Epidermal melanocyte (primary cell): ENCODE measurements at regions not wholly inside any gene's neighbourhood (a gene's known extent, or its start where the extent isn't known, plus 50 kb on each side); places are given as distances from the start of the nearest gene placed in this dataset.

Experiments used
- DNase-seq: peaks from one replicate; pipeline ENCODE4 v3.0.0; 2011; ENCODE audit warnings: low spot score; ENCODE audit not compliant: insufficient read length

DNA sequence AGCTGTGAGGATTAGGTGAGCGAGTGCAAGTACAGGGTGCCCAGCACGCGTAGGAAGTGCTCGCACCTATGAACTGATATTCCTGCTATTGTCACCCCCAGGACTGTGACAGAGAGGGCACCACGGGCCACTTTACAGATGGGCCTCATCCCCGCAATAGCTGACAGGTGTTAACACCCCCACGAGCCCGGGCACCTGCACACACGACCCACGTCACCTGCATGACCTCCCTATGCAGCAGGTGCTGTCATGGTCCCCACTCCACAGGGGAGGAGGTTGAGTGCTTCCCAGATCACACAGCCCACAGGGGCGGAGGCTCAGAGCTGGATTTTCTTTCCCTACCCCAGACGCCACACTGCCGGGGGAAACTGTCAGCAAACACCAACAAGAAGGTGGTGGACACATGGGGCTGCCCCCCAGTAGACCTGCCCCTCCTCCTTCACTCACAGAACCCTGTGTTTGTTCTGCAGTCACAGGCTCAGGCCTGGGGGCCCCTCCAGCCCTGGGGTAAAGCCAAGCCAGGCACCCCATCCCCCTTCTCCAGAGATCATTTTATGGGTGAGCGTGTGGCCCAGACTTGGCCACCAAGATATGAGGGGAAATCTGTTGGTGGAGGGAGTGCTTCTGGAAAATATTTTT is 465.5 kb downstream of the MATN1 start:
- DNase-seq, result no peak

DNA sequence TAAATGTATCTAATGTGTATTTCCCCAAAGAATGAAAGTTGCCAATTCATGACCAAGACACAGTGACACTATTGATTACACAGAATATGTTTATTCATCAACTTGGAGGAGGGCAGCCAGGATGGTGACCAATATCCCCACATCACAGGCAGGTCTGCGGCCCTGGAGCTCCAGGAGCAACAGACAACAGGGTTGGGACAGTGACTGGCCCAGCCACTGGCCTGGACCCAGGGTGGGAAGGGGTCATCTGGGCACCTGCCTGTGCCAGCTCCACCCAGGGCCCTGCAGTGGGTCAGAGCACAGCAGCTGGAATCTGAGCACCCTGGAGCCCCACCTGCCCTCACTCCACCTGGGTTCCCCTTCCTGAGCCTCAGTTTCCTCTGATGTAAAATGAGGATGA is 466.1 kb downstream of the MATN1 start:
- DNase-seq, result no peak

GRCh38 chr1:30256911-30257310 is 466.5 kb downstream of the MATN1 start:
- DNase-seq, result no peak

GRCh38 chr1:30255111-30255724 is 468.2 kb downstream of the MATN1 start:
- DNase-seq, result no peak

- no peak for DNase-seq
These were observed 469.5 kb downstream of the MATN1 start for GRCh38 chr1:30253807-30254440.

GRCh38 chr1:30253361-30253760 is 470.0 kb downstream of the MATN1 start:
- DNase-seq, result no peak

- DNase-seq, result no peak
These were observed 472.2 kb downstream of the MATN1 start for GRCh38 chr1:30250984-30251850.

GRCh38 chr1:30250338-30250983 is 472.9 kb downstream of the MATN1 start:
- DNase-seq, result no peak

- DNase-seq, result no peak
These were observed 473.7 kb downstream of the MATN1 start for GRCh38 chr1:30249446-30250337.

- DNase-seq, result no peak
These were observed 474.6 kb downstream of the MATN1 start for GRCh38 chr1:30248774-30249173.

- DNase-seq, result no peak
These were observed 475.0 kb downstream of the MATN1 start for GRCh38 chr1:30248373-30248772.

DNA sequence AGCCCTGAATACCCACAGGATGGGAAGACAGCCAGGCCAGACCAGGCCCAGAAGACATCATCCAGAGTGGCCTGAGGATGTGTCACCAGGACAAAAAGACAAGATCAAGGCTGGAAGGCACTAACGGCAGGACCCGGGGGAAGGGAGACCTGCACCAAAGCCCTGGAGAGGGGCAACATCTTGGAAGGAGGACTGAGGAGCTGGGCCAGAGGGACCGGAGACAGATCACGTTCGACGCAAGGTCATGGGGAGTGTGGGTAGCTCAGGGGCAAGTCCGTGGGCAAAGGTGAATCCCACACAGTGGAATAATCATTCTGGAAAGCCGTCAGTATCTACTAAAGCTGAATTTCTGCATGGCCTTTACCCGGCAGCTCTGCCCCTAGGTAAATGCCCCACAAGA is 478.6 kb downstream of the MATN1 start:
- no peak for DNase-seq

DNA sequence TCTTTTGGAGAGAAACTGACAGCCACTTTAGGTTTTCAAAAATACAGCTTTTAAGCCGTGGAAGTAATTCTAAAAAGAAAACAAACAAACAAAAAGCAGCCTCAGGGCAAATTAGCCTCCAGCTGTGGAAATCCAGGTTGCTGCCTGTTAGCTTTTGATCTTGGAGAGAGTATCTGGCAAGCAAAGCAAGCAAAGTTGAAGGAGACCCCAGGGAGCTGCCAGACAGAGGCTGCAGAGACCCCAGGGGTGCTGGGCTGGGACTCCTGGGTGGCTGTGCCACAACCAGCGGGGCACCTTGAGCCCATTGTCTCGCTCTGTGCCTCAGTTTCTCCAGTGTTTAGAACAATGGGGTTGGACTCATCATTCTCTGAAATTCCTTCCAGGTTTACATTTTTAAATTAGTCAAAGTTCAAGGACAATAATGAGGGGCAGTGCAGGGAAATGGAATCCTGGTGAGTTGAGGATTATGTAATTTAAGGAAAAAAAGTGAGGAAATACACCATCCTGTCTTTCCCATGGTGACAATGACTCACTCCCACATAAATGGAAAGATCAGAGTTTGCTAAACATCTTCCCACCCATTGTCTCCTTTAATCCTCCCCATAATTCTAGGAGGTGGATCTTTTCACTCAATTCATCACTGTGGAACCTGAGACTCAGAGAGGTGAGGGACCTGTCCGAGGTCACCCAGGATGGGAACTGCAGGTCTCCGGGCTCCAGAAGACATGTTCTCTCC is 480.5 kb downstream of the MATN1 start:
- DNase-seq, result no peak

DNA sequence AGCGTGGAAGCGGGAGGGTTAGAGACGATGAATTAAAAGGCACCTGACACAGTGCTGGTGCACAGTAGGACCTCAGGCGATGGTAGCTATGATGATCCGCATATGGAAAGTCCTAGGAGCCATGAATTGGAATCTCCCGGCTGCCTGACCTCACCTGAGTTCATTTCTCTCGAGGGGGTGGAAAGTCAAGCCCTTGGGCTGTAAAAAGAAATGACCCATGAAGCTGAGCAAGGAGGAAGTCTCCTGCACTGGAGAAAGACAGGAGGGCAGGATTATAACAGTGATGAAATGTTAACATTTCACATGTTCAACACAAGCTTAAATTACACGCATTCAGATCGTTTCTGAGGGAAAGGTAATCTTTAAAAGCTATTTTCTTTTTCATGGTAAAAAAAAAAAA is 481.2 kb downstream of the MATN1 start:
- no peak for DNase-seq

DNA sequence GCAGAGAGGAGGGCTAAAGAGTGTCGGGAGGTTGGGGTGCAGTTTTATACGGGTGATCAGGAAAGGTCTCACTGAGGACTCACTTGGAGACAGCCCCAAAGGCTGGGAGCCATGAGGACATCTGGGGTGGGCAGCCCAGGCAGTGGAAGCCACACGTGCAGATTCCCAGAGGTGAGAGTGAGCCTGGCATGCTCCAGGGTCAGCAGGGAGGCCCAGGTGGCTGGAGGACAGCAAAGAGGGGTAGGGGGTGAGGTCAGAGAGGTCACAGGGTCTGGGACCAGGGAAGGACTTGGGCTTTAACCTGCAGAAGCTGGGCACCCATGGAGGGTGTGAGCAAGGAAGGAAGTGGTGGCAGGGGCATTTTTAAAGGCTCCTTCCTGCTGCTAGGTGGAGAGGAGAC is 481.7 kb downstream of the MATN1 start:
- no peak for DNase-seq

DNA sequence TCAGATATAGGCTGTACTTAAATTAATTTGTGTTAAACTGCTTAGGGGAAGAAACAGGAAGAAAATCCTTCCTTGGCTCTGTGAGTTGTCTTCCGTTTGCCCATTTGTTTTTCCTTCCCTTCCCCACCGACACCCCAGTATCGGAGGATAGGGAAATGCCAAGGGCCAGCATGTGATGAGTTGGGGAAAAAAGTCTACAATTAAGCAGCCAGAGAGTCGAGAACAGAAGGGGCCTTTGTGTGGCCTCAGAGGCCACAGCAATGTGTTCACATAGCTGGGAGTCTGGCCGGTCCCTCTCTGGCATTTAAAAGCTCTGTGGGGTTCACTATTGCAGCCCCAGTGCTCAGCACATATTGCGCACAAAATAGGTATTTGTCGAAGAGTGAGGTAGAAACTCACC is 489.3 kb downstream of the MATN1 start:
- peak; percentile 42 for DNase-seq

DNA sequence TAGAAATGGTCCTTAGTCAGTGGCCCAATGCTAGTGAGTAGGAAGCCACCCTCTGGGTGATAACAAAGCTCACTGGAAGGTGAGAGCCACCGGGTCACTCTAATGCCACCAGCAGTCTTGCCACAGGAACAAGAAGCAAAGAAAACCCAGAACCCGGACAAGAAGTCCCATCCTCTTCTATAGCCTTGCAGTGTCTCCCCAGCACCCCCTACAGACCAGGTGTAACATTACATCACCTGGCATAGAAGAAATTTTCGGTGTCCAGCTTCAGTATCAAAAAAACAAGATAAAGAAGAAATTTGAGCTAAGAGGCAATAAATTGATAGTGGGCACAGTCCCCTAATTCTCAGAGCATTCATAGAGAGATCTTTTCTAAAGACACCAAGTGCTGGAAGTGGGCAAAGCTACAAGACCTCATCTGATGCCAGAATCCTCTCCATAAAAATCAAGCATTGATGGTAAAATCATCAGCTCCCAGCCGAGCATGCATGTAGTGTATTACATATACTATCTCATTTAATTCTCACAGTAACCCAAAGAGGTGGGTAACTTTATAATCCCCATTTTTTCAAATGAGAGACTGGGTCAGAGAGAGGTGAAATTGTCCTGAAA is 491.0 kb downstream of the MATN1 start:
- DNase-seq, result no peak

- DNase-seq, result no peak
These were observed 493.4 kb downstream of the MATN1 start for GRCh38 chr1:30229960-30230359.

GRCh38 chr1:30229557-30229956 is 493.8 kb downstream of the MATN1 start:
- DNase-seq, result no peak
